ENCODE measurements at regions not wholly inside any gene's neighbourhood (a gene's known extent, or its start where the extent isn't known, plus 50 kb on each side); places are given as distances from the start of the nearest gene placed in this dataset.

GRCh38 chr4:101710806-101711205, 79.7 kb upstream of the BANK1 start:
- Mint-ChIP-seq H3K4me3 (ENCODE audit: unreplicated experiment) (no peak overlapping the region), H3K27ac (ENCODE audit: unreplicated experiment) (no peak overlapping the region), H3K36me3 (ENCODE audit: low read depth) (peaks cover 4% of the 10 kb centered on the region), H3K4me1 (ENCODE audit: low read depth) (peaks cover 4% of the 10 kb centered on the region), H3K27me3 (ENCODE audit: low read depth) (no peaks in the 10 kb centered on the region), H3K9me3 (ENCODE audit: low read depth) (peaks cover 12% of the 10 kb centered on the region)
- DNase-seq (ENCODE audit: low spot score) = no peak
- TF ChIP-seq, protein P1, sequence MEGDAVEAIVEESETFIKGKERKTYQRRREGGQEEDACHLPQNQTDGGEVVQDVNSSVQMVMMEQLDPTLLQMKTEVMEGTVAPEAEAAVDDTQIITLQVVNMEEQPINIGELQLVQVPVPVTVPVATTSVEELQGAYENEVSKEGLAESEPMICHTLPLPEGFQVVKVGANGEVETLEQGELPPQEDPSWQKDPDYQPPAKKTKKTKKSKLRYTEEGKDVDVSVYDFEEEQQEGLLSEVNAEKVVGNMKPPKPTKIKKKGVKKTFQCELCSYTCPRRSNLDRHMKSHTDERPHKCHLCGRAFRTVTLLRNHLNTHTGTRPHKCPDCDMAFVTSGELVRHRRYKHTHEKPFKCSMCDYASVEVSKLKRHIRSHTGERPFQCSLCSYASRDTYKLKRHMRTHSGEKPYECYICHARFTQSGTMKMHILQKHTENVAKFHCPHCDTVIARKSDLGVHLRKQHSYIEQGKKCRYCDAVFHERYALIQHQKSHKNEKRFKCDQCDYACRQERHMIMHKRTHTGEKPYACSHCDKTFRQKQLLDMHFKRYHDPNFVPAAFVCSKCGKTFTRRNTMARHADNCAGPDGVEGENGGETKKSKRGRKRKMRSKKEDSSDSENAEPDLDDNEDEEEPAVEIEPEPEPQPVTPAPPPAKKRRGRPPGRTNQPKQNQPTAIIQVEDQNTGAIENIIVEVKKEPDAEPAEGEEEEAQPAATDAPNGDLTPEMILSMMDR (IDR thresholded peaks at IDR 0.05) = no peak

DNA sequence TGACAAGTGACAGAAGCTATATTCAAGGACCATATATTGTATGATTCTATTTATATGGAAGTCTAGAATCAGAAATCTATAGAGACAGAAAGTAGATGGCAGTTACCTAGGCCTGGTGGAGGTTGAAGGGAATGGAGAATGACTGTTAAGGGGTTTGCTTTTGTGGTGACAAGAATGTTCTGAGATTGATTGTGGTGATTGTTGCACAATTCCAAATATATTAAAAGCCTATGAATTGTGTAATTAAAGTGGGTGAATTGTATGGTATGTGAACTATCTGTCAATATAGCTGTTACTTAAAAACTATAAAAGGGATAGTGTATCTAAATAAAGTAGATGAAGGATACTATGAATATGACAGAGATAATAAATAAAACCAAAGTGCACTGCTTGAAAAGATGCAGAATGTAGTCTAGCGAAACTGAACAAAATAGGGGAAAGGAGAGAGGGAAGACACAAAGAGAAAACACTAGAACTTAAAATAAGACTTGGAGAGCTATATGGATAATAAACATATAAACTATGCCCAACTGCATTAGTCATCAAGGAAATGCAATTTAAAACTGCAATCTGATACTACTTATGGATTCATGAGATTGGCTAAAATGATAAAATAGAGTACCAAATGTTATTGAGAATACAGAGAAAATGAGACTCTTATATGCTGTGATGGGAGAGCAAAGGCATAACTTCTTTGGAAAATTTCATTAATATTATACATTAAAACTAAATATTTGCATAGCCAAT, 82.1 kb upstream of the BANK1 start:
- Mint-ChIP-seq H3K4me3 (ENCODE audit: unreplicated experiment) (no peak overlapping the region), H3K36me3 (ENCODE audit: low read depth) (peaks cover 4% of the 10 kb centered on the region), H3K4me1 (ENCODE audit: low read depth) (peaks cover 4% of the 10 kb centered on the region), H3K27me3 (ENCODE audit: low read depth) (no peaks in the 10 kb centered on the region), H3K9me3 (ENCODE audit: low read depth) (peaks cover 5% of the 10 kb centered on the region), H3K27ac (ENCODE audit: unreplicated experiment) (no peak overlapping the region)
- DNase-seq (ENCODE audit: low spot score) = no peak
- TF ChIP-seq, protein P1 (IDR thresholded peaks at IDR 0.05) = no peak

DNA sequence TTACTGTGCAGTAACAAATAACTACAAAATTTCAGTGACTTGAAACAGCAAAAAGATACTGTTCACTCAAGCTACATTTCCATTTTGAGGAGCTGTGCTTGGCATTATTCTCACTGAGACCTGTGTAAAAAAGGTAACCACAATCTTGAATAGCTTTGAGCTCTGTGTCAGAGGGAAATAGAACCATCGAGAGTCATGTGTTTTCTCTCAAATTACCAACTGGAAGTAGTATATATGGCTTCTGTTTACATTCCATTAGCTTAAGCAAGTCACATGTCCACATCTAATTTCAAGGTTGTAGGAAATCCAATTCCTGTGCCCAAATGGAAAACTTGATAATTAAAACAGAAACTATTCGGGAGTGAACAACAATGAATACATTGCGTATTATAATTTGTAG, 82.9 kb upstream of the BANK1 start:
- Mint-ChIP-seq H3K4me1 (ENCODE audit: low read depth) (peaks cover 4% of the 10 kb centered on the region), H3K27me3 (ENCODE audit: low read depth) (no peaks in the 10 kb centered on the region), H3K4me3 (ENCODE audit: unreplicated experiment) (no peak overlapping the region), H3K27ac (ENCODE audit: unreplicated experiment) (no peak overlapping the region), H3K36me3 (ENCODE audit: low read depth) (peaks cover 4% of the 10 kb centered on the region), H3K9me3 (ENCODE audit: low read depth) (peaks cover 5% of the 10 kb centered on the region)
- DNase-seq (ENCODE audit: low spot score) = no peak
- TF ChIP-seq, protein P1 (IDR thresholded peaks at IDR 0.05) = no peak

DNA sequence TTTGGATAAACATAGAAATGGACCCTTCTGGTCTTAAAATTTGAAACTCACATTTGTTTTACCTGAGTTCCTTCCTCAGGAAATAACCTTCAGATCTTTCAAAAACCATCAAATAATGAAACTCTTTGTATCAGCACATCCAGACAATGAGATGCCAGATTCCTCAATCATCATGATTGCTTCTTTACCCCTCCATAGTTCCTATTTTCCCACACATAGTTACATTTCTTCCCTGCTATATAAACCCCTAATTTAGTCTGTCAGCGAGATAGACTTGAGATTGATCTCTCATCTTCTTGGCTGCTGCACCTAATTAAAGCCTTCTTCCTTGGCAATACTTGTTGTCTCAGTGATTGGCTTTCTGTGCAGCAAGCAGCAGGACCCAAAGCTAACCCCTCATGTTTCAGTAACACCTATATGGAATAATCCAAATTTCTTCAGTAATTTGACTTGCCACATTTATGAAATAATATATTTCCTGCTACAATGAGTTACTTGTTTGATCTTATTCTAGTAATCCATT, 83.9 kb upstream of the BANK1 start:
- H3K27ac Mint-ChIP-seq (ENCODE audit: unreplicated experiment) = no peak overlapping the region
- no peak overlapping the region for H3K4me3 Mint-ChIP-seq (ENCODE audit: unreplicated experiment)
- H3K9me3 Mint-ChIP-seq (ENCODE audit: low read depth) = peaks cover 5% of the 10 kb centered on the region
- peaks cover 4% of the 10 kb centered on the region for H3K4me1 Mint-ChIP-seq (ENCODE audit: low read depth)
- TF ChIP-seq, protein P1 (IDR thresholded peaks at IDR 0.05) = no peak
- H3K27me3 Mint-ChIP-seq (ENCODE audit: low read depth) = no peaks in the 10 kb centered on the region
- peaks cover 4% of the 10 kb centered on the region for H3K36me3 Mint-ChIP-seq (ENCODE audit: low read depth)
- DNase-seq (ENCODE audit: low spot score) = no peak

- H3K27ac Mint-ChIP-seq (ENCODE audit: unreplicated experiment) = no peak overlapping the region
- peaks cover 6% of the 10 kb centered on the region for H3K9me3 Mint-ChIP-seq (ENCODE audit: low read depth)
- TF ChIP-seq, protein P1 (IDR thresholded peaks at IDR 0.05) = no peak
- peaks cover 7% of the 10 kb centered on the region for H3K27me3 Mint-ChIP-seq (ENCODE audit: low read depth)
- H3K4me1 Mint-ChIP-seq (ENCODE audit: low read depth) = peaks cover 3% of the 10 kb centered on the region
- peaks cover 2% of the 10 kb centered on the region for H3K36me3 Mint-ChIP-seq (ENCODE audit: low read depth)
- DNase-seq (ENCODE audit: low spot score) = no peak
- H3K4me3 Mint-ChIP-seq (ENCODE audit: unreplicated experiment) = no peak overlapping the region
Observed at GRCh38 chr4:101701551-101701950, 89.0 kb upstream of the BANK1 start.
